ENCODE measurements at regions not wholly inside any gene's neighbourhood (a gene's known extent, or its start where the extent isn't known, plus 50 kb on each side); places are given as distances from the start of the nearest gene placed in this dataset.

DNA sequence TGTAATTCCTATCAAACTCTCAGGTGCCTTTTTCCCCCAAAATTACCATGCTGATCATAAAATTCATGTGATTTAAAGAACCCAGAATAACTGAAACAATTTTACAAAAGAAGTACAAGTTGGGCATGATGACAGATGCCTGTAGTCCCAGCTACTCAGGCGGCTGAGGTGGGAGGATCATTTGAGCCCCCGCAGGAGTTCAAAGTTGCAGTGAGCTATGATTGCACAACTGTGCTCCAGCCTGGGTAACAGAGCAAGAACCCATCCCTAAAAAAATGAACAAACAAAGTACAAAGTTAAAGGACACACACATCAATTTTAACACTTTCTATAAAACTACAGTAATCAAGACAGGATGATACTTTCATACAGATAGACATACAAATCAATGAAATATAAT is 97.9 kb upstream of the LPAR1 start:
- DNase-seq (ENCODE audit: low read depth, low spot score) (no peak), FAIRE-seq (no peak)
- Histone ChIP-seq H3K79me2 (ENCODE audit: control insufficient read depth, insufficient read depth, low read length) (no peaks in the 10 kb centered on the region), H3K9me3 (replicated peaks; ENCODE audit: control insufficient read depth, insufficient read depth, low read length) (no peaks in the 10 kb centered on the region), H4K20me1 (replicated peaks; ENCODE audit: control insufficient read depth, extremely low read depth, insufficient read depth, low read length) (no peaks in the 10 kb centered on the region), H3K4me3 (replicated peaks in 1 of 3; ENCODE audit: insufficient read depth in 1 of 3, low read depth in 1 of 3, low read length in 3 of 3) (no peak overlapping the region), H3K36me3 (ENCODE audit: control insufficient read depth in 2 of 2, extremely low read depth in 1 of 2, insufficient read depth in 2 of 2, low read length in 2 of 2) (no peaks in the 10 kb centered on the region), H3K9me1 (replicated peaks; ENCODE audit: control insufficient read depth, extremely low read depth, insufficient read depth, low read length) (no peaks in the 10 kb centered on the region), H2AFZ (ENCODE audit: low read depth, low read length) (no peak overlapping the region), H3K9ac (replicated peaks; ENCODE audit: extremely low read depth, insufficient read depth, low read length) (no peak overlapping the region), H3K4me2 (ENCODE audit: insufficient read depth, low read length) (no peak overlapping the region), H3K27ac (ENCODE audit: insufficient read depth, low read depth, low read length) (no peak overlapping the region), H3K27me3 (ENCODE audit: control insufficient read depth in 2 of 2, insufficient read depth in 2 of 2, low read length in 2 of 2) (no peaks in the 10 kb centered on the region), H3K4me1 (ENCODE audit: control insufficient read depth, extremely low read depth, insufficient read depth, low read length) (no peaks in the 10 kb centered on the region)
- dilution Hi-C loops (cut with MboI; ENCODE audit: extremely low pct_ligation_motif_present, low sequenced_read_pairs) (no loop called here), intact Hi-C loops (cut with micrococcal nuclease) (no loop called here)
- CTCF ChIA-PET, result no interaction called here
- no TSS peak for BruUV-seq (replicated peaks)
- TF ChIP-seq MAX (IDR thresholded peaks at IDR 0.05; ENCODE audit: insufficient read depth, insufficient read length) (no peak), MYC (IDR thresholded peaks at IDR 0.05; ENCODE audit: low read depth, low read length) (no peak)
- POLR2A ChIA-PET, result no interaction called here

DNA sequence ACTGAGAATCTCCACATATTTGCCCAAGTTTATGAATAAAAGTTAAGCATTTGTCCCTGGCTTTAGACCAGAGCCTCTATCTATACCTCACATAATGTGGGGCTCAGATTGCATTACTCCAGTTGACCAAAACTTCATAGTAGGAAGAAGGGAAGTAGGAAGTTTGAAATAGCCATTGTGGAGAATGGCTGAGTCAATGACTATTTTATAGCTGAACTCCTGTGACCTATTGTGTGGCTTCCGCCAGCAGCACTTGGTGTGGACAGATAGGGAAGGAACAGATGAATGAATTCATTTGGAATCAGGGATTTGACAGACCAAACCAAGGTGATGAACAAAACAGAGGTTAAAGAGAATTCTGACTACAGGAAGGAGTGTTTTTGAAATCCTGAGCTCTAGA is 92.9 kb upstream of the LPAR1 start:
- H3K79me2 ChIP-seq (ENCODE audit: control insufficient read depth, insufficient read depth, low read length), result no peaks in the 10 kb centered on the region
- POLR2A ChIA-PET, result no interaction called here
- H4K20me1 ChIP-seq (replicated peaks; ENCODE audit: control insufficient read depth, extremely low read depth, insufficient read depth, low read length), result no peaks in the 10 kb centered on the region
- H3K9me3 ChIP-seq (replicated peaks; ENCODE audit: control insufficient read depth, insufficient read depth, low read length), result no peaks in the 10 kb centered on the region
- no peaks in the 10 kb centered on the region for H3K36me3 ChIP-seq (ENCODE audit: control insufficient read depth in 2 of 2, extremely low read depth in 1 of 2, insufficient read depth in 2 of 2, low read length in 2 of 2)
- H3K9ac ChIP-seq (replicated peaks; ENCODE audit: extremely low read depth, insufficient read depth, low read length), result no peak overlapping the region
- BruUV-seq (replicated peaks), result no TSS peak
- H3K27me3 ChIP-seq (ENCODE audit: control insufficient read depth in 2 of 2, insufficient read depth in 2 of 2, low read length in 2 of 2), result no peaks in the 10 kb centered on the region
- no peak for DNase-seq (ENCODE audit: low read depth, low spot score)
- FAIRE-seq, result no peak
- H3K4me3 ChIP-seq (replicated peaks in 1 of 3; ENCODE audit: insufficient read depth in 1 of 3, low read depth in 1 of 3, low read length in 3 of 3), result no peak overlapping the region
- TF ChIP-seq CTCF (IDR thresholded peaks at IDR 0.05; ENCODE audit: extremely low read depth in 1 of 2, insufficient read depth in 1 of 2, low read depth in 1 of 2, low read length in 2 of 2) (no peak), GATA2 (IDR thresholded peaks at IDR 0.05; ENCODE audit: insufficient read depth, insufficient read length, low read depth, low read length) (no peak), POLR2A (IDR thresholded peaks at IDR 0.05; ENCODE audit: low read depth, low read length) (no peak), EZH2 (IDR thresholded peaks at IDR 0.05; ENCODE audit: borderline replicate concordance, low read depth, low read length, severe bottlenecking) (no peak), FOS (IDR thresholded peaks at IDR 0.05; ENCODE audit: borderline replicate concordance, insufficient read depth, low read length) (no peak), MYC (IDR thresholded peaks at IDR 0.05; ENCODE audit: low read depth, low read length) (no peak), POLR2AphosphoS5 (IDR thresholded peaks at IDR 0.05; ENCODE audit: insufficient read depth, low read depth, low read length) (no peak), JUN (IDR thresholded peaks at IDR 0.05; ENCODE audit: borderline replicate concordance, insufficient read depth, insufficient read length, low read depth) (no peak), MAX (IDR thresholded peaks at IDR 0.05; ENCODE audit: insufficient read depth, insufficient read length) (no peak)
- intact Hi-C loops (cut with micrococcal nuclease), result no loop called here
- no peak overlapping the region for H2AFZ ChIP-seq (ENCODE audit: low read depth, low read length)
- no peaks in the 10 kb centered on the region for H3K4me1 ChIP-seq (ENCODE audit: control insufficient read depth, extremely low read depth, insufficient read depth, low read length)
- H3K4me2 ChIP-seq (ENCODE audit: insufficient read depth, low read length), result no peak overlapping the region
- H3K9me1 ChIP-seq (replicated peaks; ENCODE audit: control insufficient read depth, extremely low read depth, insufficient read depth, low read length), result no peaks in the 10 kb centered on the region
- H3K27ac ChIP-seq (ENCODE audit: insufficient read depth, low read depth, low read length), result no peak overlapping the region
- dilution Hi-C loops (cut with MboI; ENCODE audit: extremely low pct_ligation_motif_present, low sequenced_read_pairs), result no loop called here
- CTCF ChIA-PET, result no interaction called here

Measured in endothelial cell of umbilical vein (primary cell).